OCI-LY3 (cell line): ENCODE measurements at regions not wholly inside any gene's neighbourhood (a gene's known extent, or its start where the extent isn't known, plus 50 kb on each side); places are given as distances from the start of the nearest gene placed in this dataset.
"Not testable (repeated sequence)": the region's sequence is repeated elsewhere in the genome, so short reads cannot be mapped to it uniquely, and the experiment has no call there.

Source experiments
- H2AFZ ChIP-seq: fragments of 200-600, 300-600 bp; shearing (Covaris generic); 2 replicates; pipeline ENCODE4 v1.6.0; 2014; ENCODE audit warnings: antibody characterized with exemption, low read depth, low read length
- H3K27ac ChIP-seq: fragments of 200-600, 300-600 bp; sonication (generic); 2 replicates; pipeline ENCODE4 v1.5.1; 2014; ENCODE audit warnings: mild to moderate bottlenecking, low read length, moderate library complexity, mixed read lengths
- H3K27me3 ChIP-seq: fragments of 200-600, 300-600 bp; sonication (generic); 2 replicates; pipeline ENCODE4 v1.6.1; 2014; ENCODE audit warnings: low read depth, low read length, mixed read lengths
- H3K36me3 ChIP-seq: fragments of 200-600, 300-600 bp; sonication (generic); replicated peaks from 2 replicates; pipeline ENCODE3; 2014; ENCODE audit warnings: low read depth, low read length, mixed read lengths
- H3K4me1 ChIP-seq: fragments of 300-600, 200-600 bp; sonication (generic); 2 replicates; pipeline ENCODE4 v1.6.1; 2014; ENCODE audit warnings: low read length, mixed read lengths
- H3K4me2 ChIP-seq: fragments of 200-600, 300-600 bp; sonication (generic); 2 replicates; pipeline ENCODE4 v1.6.1; 2014; ENCODE audit warnings: low read length, mixed read lengths
- H3K4me3 ChIP-seq: fragments of 300-600, 200-600 bp; sonication (generic); 2 replicates; pipeline ENCODE4 v1.5.1; 2014; ENCODE audit warnings: antibody characterized with exemption, mild to moderate bottlenecking, low read length, moderate library complexity
- H3K79me2 ChIP-seq: fragments of 300-600, 200-600 bp; shearing (Covaris generic); 2 replicates; pipeline ENCODE4 v1.6.1; 2014; ENCODE audit warnings: mild to moderate bottlenecking, low read length, mixed read lengths
- H3K9ac ChIP-seq: fragments of 300-600, 200-600 bp; shearing (Covaris generic); 2 replicates; pipeline ENCODE4 v1.6.0; 2014; ENCODE audit warnings: mild to moderate bottlenecking, low read length, moderate library complexity
- H3K9me3 ChIP-seq: fragments of 200-600, 300-600 bp; shearing (Covaris generic); 2 replicates; pipeline ENCODE4 v1.6.1; 2014; ENCODE audit warnings: low read length, mixed read lengths; ENCODE audit not compliant: insufficient read depth
- H4K20me1 ChIP-seq: fragments of 200-600, 300-600 bp; sonication (generic); 2 replicates; pipeline ENCODE4 v1.6.1; 2016; ENCODE audit warnings: low read length, mixed read lengths; ENCODE audit not compliant: insufficient read depth
- CTCF ChIP-seq: fragments of 200-600, 300-600 bp; sonication (generic); IDR thresholded peaks from 2 replicates; pipeline ENCODE4 v1.5.1; 2014; ENCODE audit warnings: antibody characterized with exemption, low read length, low read depth
- EZH2phosphoT487 ChIP-seq: fragments of 200-600 bp; shearing (Covaris generic); IDR thresholded peaks from 2 replicates; pipeline ENCODE4 v1.6.1; 2018; ENCODE audit warnings: antibody characterized with exemption, mixed run types, low read depth

- Histone ChIP-seq H3K9me3 (peaks cover 7% of the 10 kb centered on the region; the same call in 1 of the 2 replicates), H2AFZ (no peak overlapping the region), H3K36me3 (peaks cover 3% of the 10 kb centered on the region), H3K27me3 (no peaks in the 10 kb centered on the region), H3K4me3 (no peak overlapping the region), H3K79me2 (no peaks in the 10 kb centered on the region), H3K4me2 (peak overlapping the region; percentile 53), H3K27ac (peak overlapping the region; percentile 34; the same call in 1 of the 2 replicates), H3K4me1 (peaks cover 27% of the 10 kb centered on the region), H3K9ac (no peak overlapping the region), H4K20me1 (no peaks in the 10 kb centered on the region)
- no peak for TF ChIP-seq CTCF
- no peak for TF ChIP-seq EZH2phosphoT487
These were observed 420.8 kb upstream of the DIPK2B start for GRCh38 chrX:45621376-45622041.

GRCh38 chrX:45619290-45619689, 418.6 kb upstream of the DIPK2B start:
- H2AFZ ChIP-seq = no peak overlapping the region
- no peak overlapping the region for H3K9ac ChIP-seq
- H4K20me1 ChIP-seq = no peaks in the 10 kb centered on the region

GRCh38 chrX:45615591-45615990, 414.9 kb upstream of the DIPK2B start:
- H3K27me3 ChIP-seq, H3K27ac ChIP-seq, H3K4me3 ChIP-seq, H4K20me1 ChIP-seq, H2AFZ ChIP-seq, H3K79me2 ChIP-seq, H3K9ac ChIP-seq, H3K36me3 ChIP-seq, H3K4me2 ChIP-seq, H3K4me1 ChIP-seq, H3K9me3 ChIP-seq: not testable (repeated sequence)

More at GRCh38 chrX:45619290-45619689, 418.6 kb upstream of the DIPK2B start:
- Histone ChIP-seq H3K27me3 (no peaks in the 10 kb centered on the region), H3K9me3 (peaks cover 7% of the 10 kb centered on the region; the same call in 1 of the 2 replicates), H3K4me1 (peaks cover 34% of the 10 kb centered on the region), H3K79me2 (no peaks in the 10 kb centered on the region), H3K27ac (no peak overlapping the region), H3K4me3 (no peak overlapping the region), H3K4me2 (no peak overlapping the region), H3K36me3 (peaks cover 3% of the 10 kb centered on the region)
- TF ChIP-seq EZH2phosphoT487 (no peak), CTCF (no peak)

GRCh38 chrX:45614853-45615252, 414.2 kb upstream of the DIPK2B start:
- Histone ChIP-seq H4K20me1 (no peaks in the 10 kb centered on the region), H3K36me3 (peaks cover 3% of the 10 kb centered on the region)

More at GRCh38 chrX:45614853-45615252, 414.2 kb upstream of the DIPK2B start:
- no peaks in the 10 kb centered on the region for H3K79me2 ChIP-seq
- H3K4me1 ChIP-seq = peaks cover 7% of the 10 kb centered on the region
- H3K27me3 ChIP-seq = no peaks in the 10 kb centered on the region
- peak overlapping the region; percentile 45 for H3K4me2 ChIP-seq
- peaks cover 7% of the 10 kb centered on the region; the same call in 1 of the 2 replicates for H3K9me3 ChIP-seq
- H2AFZ ChIP-seq = no peak overlapping the region
- no peak overlapping the region for H3K9ac ChIP-seq
- no peak overlapping the region for H3K4me3 ChIP-seq
- H3K27ac ChIP-seq = no peak overlapping the region
- TF ChIP-seq CTCF (no peak), EZH2phosphoT487 (no peak)
